GM18507 (cell line): ENCODE measurements at regions not wholly inside any gene's neighbourhood (a gene's known extent, or its start where the extent isn't known, plus 50 kb on each side); places are given as distances from the start of the nearest gene placed in this dataset.

Experiments
- DNase-seq: peaks from one replicate; pipeline ENCODE4 v3.0.0; 2011; ENCODE audit warnings: low read depth; ENCODE audit not compliant: insufficient read length; ENCODE audit errors: extremely low spot score
- FAIRE-seq: peaks from 2 replicates; lab custom pipeline; 2011; peaks lifted over from hg19 to GRCh38; lab: Jason Lieb, UNC

- no peak for FAIRE-seq
Observed at GRCh38 chr21:16580661-16581060, 850.9 kb downstream of the USP25 start.

GRCh38 chr21:16583556-16583955 lies 853.8 kb downstream of the USP25 start:
- FAIRE-seq (no peak), DNase-seq (no peak)

More at GRCh38 chr21:16580661-16581060, 850.9 kb downstream of the USP25 start:
- no peak for DNase-seq

- no peak for FAIRE-seq
Observed at GRCh38 chr21:16584756-16585155, 855.0 kb downstream of the USP25 start.

GRCh38 chr21:16585896-16586295 lies 856.1 kb downstream of the USP25 start:
- DNase-seq (no peak), FAIRE-seq (no peak)

More at GRCh38 chr21:16584756-16585155, 855.0 kb downstream of the USP25 start:
- DNase-seq: no peak

- FAIRE-seq (no peak), DNase-seq (no peak)
Observed at GRCh38 chr21:16587141-16587581, 857.4 kb downstream of the USP25 start.

GRCh38 chr21:16587681-16588375 lies 858.0 kb downstream of the USP25 start:
- FAIRE-seq: no peak

GRCh38 chr21:16588433-16588860 lies 858.7 kb downstream of the USP25 start:
- DNase-seq: no peak
- FAIRE-seq: no peak

More at GRCh38 chr21:16587681-16588375, 858.0 kb downstream of the USP25 start:
- no peak for DNase-seq

- DNase-seq (no peak), FAIRE-seq (no peak)
Observed at GRCh38 chr21:16589006-16589898, 859.5 kb downstream of the USP25 start.

GRCh38 chr21:16590186-16590585 lies 860.4 kb downstream of the USP25 start:
- no peak for FAIRE-seq
- no peak for DNase-seq

- DNase-seq: no peak
- no peak for FAIRE-seq
Observed at GRCh38 chr21:16590641-16591292, 861.0 kb downstream of the USP25 start.

GRCh38 chr21:16592381-16592780 lies 862.6 kb downstream of the USP25 start:
- FAIRE-seq (no peak), DNase-seq (no peak)

- FAIRE-seq (no peak), DNase-seq (no peak)
Observed at GRCh38 chr21:16594191-16594590, 864.4 kb downstream of the USP25 start.

GRCh38 chr21:16596369-16596768 lies 866.6 kb downstream of the USP25 start:
- no peak for DNase-seq
- FAIRE-seq: no peak

- DNase-seq (no peak), FAIRE-seq (no peak)
Observed at GRCh38 chr21:16597753-16598152, 868.0 kb downstream of the USP25 start.

- FAIRE-seq (no peak), DNase-seq (no peak)
Observed at GRCh38 chr21:16605597-16605996, 875.8 kb downstream of the USP25 start.

- DNase-seq (no peak), FAIRE-seq (no peak)
Observed at GRCh38 chr21:16606271-16606670, 876.5 kb downstream of the USP25 start.

- no peak for DNase-seq
- no peak for FAIRE-seq
Observed at GRCh38 chr21:16608209-16608830, 878.5 kb downstream of the USP25 start.

GRCh38 chr21:16619281-16619680 lies 889.5 kb downstream of the USP25 start:
- FAIRE-seq (no peak), DNase-seq (no peak)

GRCh38 chr21:16620786-16621320 lies 891.1 kb downstream of the USP25 start:
- FAIRE-seq: no peak

More at GRCh38 chr21:16620786-16621320, 891.1 kb downstream of the USP25 start:
- DNase-seq: no peak
